H9 (cell line): ENCODE measurements at regions not wholly inside any gene's neighbourhood (a gene's known extent, or its start where the extent isn't known, plus 50 kb on each side); places are given as distances from the start of the nearest gene placed in this dataset.

Source experiments
- DNase-seq: peaks from one replicate; pipeline ENCODE4 v3.0.0-alpha.2; 2017
- H2AFZ ChIP-seq: one replicate; pipeline ENCODE4 v1.6.1; 2013; ENCODE audit warnings: mild to moderate bottlenecking, low read length, control low read depth, moderate library complexity
- H2AK5ac ChIP-seq: 2 replicates; pipeline ENCODE4 v1.6.1; 2013; ENCODE audit warnings: low read length, control low read depth, mixed read lengths; ENCODE audit not compliant: insufficient read length
- H2BK120ac ChIP-seq: one replicate; pipeline ENCODE4 v1.6.1; 2013; ENCODE audit warnings: low read depth, mild to moderate bottlenecking, low read length, control low read depth, inconsistent platforms; ENCODE audit not compliant: poor library complexity, severe bottlenecking
- H2BK12ac ChIP-seq: 2 replicates; pipeline ENCODE4 v1.6.1; 2013; ENCODE audit warnings: low read length, control low read depth, mixed read lengths, low read depth; ENCODE audit not compliant: insufficient read length
- H2BK15ac ChIP-seq: 2 replicates; pipeline ENCODE4 v1.6.1; 2013; ENCODE audit warnings: low read depth, low read length, control low read depth
- H2BK20ac ChIP-seq: one replicate; pipeline ENCODE4 v1.6.1; 2013; ENCODE audit warnings: low read depth, mild to moderate bottlenecking, low read length, control low read depth, inconsistent platforms; ENCODE audit not compliant: poor library complexity, severe bottlenecking
- H2BK5ac ChIP-seq: 2 replicates; pipeline ENCODE4 v1.6.1; 2013; ENCODE audit warnings: low read length, control low read depth, mixed read lengths; ENCODE audit not compliant: insufficient read length
- H3K14ac ChIP-seq: 2 replicates; pipeline ENCODE4 v1.6.1; 2013; ENCODE audit warnings: low read length, control low read depth; ENCODE audit not compliant: insufficient read depth
- H3K18ac ChIP-seq: 2 replicates; pipeline ENCODE4 v1.6.1; 2013; ENCODE audit warnings: low read depth, mild to moderate bottlenecking, mixed read lengths, low read length, control low read depth; ENCODE audit not compliant: insufficient read length
- H3K23ac ChIP-seq: 2 replicates; pipeline ENCODE4 v1.6.1; 2013; ENCODE audit warnings: low read length, control low read depth, mixed read lengths, low read depth; ENCODE audit not compliant: insufficient read length
- H3K23me2 ChIP-seq: 2 replicates; pipeline ENCODE4 v1.6.1; 2013; ENCODE audit warnings: low read depth, mild to moderate bottlenecking, mixed read lengths, low read length, control low read depth; ENCODE audit not compliant: insufficient read length, poor library complexity, severe bottlenecking
- H3K27ac ChIP-seq: 2 replicates; pipeline ENCODE4 v1.5.1; 2013; ENCODE audit warnings: low read length, control low read depth, mixed read lengths, low read depth; ENCODE audit not compliant: insufficient read length
- H3K27me3 ChIP-seq: 2 replicates; pipeline ENCODE4 v1.6.1; 2013; ENCODE audit warnings: low read length, control low read depth, inconsistent platforms; ENCODE audit not compliant: insufficient read depth
- H3K4ac ChIP-seq: 2 replicates; pipeline ENCODE4 v1.6.1; 2013; ENCODE audit warnings: low read depth, mild to moderate bottlenecking, control low read depth, inconsistent platforms, low read length, moderate library complexity
- H3K4me1 ChIP-seq: 2 replicates; pipeline ENCODE4 v1.6.1; 2013; ENCODE audit warnings: low read length, control low read depth, inconsistent platforms; ENCODE audit not compliant: insufficient read depth
- H3K4me2 ChIP-seq: 2 replicates; pipeline ENCODE4 v1.6.1; 2013; ENCODE audit warnings: low read length, control low read depth, mixed read lengths; ENCODE audit not compliant: insufficient read length, insufficient read depth
- H3K56ac ChIP-seq: 2 replicates; pipeline ENCODE4 v1.6.1; 2013; ENCODE audit warnings: low read depth, mild to moderate bottlenecking, mixed read lengths, low read length, control low read depth; ENCODE audit not compliant: insufficient read length
- H3K79me1 ChIP-seq: 2 replicates; pipeline ENCODE4 v1.6.1; 2013; ENCODE audit warnings: low read depth, mild to moderate bottlenecking, moderate library complexity, low read length, control low read depth, inconsistent platforms; ENCODE audit not compliant: insufficient read depth, poor library complexity, severe bottlenecking
- H3K79me2 ChIP-seq: 2 replicates; pipeline ENCODE4 v1.6.1; 2013; ENCODE audit warnings: low read length, control low read depth, inconsistent platforms; ENCODE audit not compliant: insufficient read depth
- H3K9ac ChIP-seq: 2 replicates; pipeline ENCODE4 v1.6.1; 2013; ENCODE audit warnings: low read length, control low read depth, mixed read lengths; ENCODE audit not compliant: insufficient read length; ENCODE audit errors: extremely low read depth
- H3K9me3 ChIP-seq: one replicate; pipeline ENCODE4 v1.6.1; 2013; ENCODE audit warnings: low read depth, low read length, inconsistent platforms; ENCODE audit not compliant: control insufficient read depth
- H3T11ph ChIP-seq: one replicate; pipeline ENCODE4 v1.6.1; 2013; ENCODE audit warnings: mild to moderate bottlenecking, low read length, control low read depth, inconsistent platforms
- H4K20me1 ChIP-seq: one replicate; pipeline ENCODE4 v1.6.1; 2013; ENCODE audit not compliant: control insufficient read depth, insufficient read length, insufficient read depth
- H4K5ac ChIP-seq: 2 replicates; pipeline ENCODE4 v1.6.1; 2013; ENCODE audit warnings: low read depth, mild to moderate bottlenecking, mixed read lengths, low read length, control low read depth; ENCODE audit not compliant: insufficient read length
- H4K8ac ChIP-seq: replicated peaks from 2 replicates; pipeline ENCODE4 v1.6.1; 2013; ENCODE audit warnings: low read length, control low read depth, mixed read lengths, low read depth; ENCODE audit not compliant: insufficient read length
- H4K91ac ChIP-seq: 2 replicates; pipeline ENCODE4 v1.6.1; 2013; ENCODE audit warnings: low read depth, mild to moderate bottlenecking, moderate library complexity, mixed read lengths, low read length, control low read depth; ENCODE audit not compliant: insufficient read length
- H3K27ac Mint-ChIP-seq, 3 experiments: 2 replicates in 2 of 3; 3 replicates in 1 of 3; pipeline ENCODE4 v1.8.0; 2020 to 2021; ENCODE audit warnings: mixed read lengths in 3 of 3, mild to moderate bottlenecking in 1 of 3, moderate library complexity in 1 of 3
- H3K27me3 Mint-ChIP-seq: 2 replicates; pipeline ENCODE4 v1.8.0; 2021; ENCODE audit warnings: low read depth, mild to moderate bottlenecking, moderate library complexity, mixed read lengths
- H3K36me3 Mint-ChIP-seq, 3 experiments: 2 replicates in 2 of 3; 3 replicates in 1 of 3; pipeline ENCODE4 v1.8.0; 2020 to 2021; ENCODE audit warnings: low read depth in 3 of 3, mixed read lengths in 3 of 3; ENCODE audit not compliant: insufficient read depth in 1 of 3
- H3K4me1 Mint-ChIP-seq, 2 experiments: 2 replicates each; pipeline ENCODE4 v1.8.0; 2020; ENCODE audit warnings: mixed read lengths in 2 of 2
- H3K4me3 Mint-ChIP-seq, 2 experiments: 2 replicates in 1 of 2; 3 replicates in 1 of 2; pipeline ENCODE4 v1.8.0; 2020 to 2021; ENCODE audit warnings: mild to moderate bottlenecking in 2 of 2, mixed read lengths in 2 of 2, moderate library complexity in 1 of 2
- H3K9me3 Mint-ChIP-seq, 2 experiments: 2 replicates in 1 of 2; 3 replicates in 1 of 2; pipeline ENCODE4 v1.8.0; 2020; ENCODE audit warnings: mild to moderate bottlenecking in 2 of 2, mixed read lengths in 2 of 2, moderate library complexity in 1 of 2
- WGBS: extraction: QIAGEN DNeasy Blood & Tissue Kit; methylation state at CpG from one replicate; pipeline ENCODE4 v1.1.7; 2013; ENCODE audit warnings: missing lambda C conversion rate, low lambda C conversion rate, mixed read lengths; ENCODE audit not compliant: insufficient read length; ENCODE audit errors: extremely low coverage; 5-methylcytosine and 5-hydroxymethylcytosine counted together
- TF ChIP-seq, protein P1 (sequence below): fragments of 200-600 bp; sonication (generic); conservative IDR thresholded peaks from 3 replicates; pipeline ENCODE4 v1.8.0; 2021; ENCODE audit warnings: antibody characterized with exemption, mild to moderate bottlenecking

GRCh38 chr13:56066321-56066720 lies 1074.4 kb upstream of the PRR20A start:
- H3K9ac ChIP-seq = no peak overlapping the region
- H2AFZ ChIP-seq = no peak overlapping the region
- H3K79me1 ChIP-seq = no peaks in the 10 kb centered on the region
- no peaks in the 10 kb centered on the region for H3K4me1 ChIP-seq
- no peak overlapping the region for H3K14ac ChIP-seq
- H4K91ac ChIP-seq = no peak overlapping the region
- no peaks in the 10 kb centered on the region for H3K36me3 Mint-ChIP-seq
- H2AK5ac ChIP-seq = no peak overlapping the region
- DNase-seq = no peak
- TF ChIP-seq, protein P1, sequence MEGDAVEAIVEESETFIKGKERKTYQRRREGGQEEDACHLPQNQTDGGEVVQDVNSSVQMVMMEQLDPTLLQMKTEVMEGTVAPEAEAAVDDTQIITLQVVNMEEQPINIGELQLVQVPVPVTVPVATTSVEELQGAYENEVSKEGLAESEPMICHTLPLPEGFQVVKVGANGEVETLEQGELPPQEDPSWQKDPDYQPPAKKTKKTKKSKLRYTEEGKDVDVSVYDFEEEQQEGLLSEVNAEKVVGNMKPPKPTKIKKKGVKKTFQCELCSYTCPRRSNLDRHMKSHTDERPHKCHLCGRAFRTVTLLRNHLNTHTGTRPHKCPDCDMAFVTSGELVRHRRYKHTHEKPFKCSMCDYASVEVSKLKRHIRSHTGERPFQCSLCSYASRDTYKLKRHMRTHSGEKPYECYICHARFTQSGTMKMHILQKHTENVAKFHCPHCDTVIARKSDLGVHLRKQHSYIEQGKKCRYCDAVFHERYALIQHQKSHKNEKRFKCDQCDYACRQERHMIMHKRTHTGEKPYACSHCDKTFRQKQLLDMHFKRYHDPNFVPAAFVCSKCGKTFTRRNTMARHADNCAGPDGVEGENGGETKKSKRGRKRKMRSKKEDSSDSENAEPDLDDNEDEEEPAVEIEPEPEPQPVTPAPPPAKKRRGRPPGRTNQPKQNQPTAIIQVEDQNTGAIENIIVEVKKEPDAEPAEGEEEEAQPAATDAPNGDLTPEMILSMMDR = no peak
- no peak overlapping the region for H2BK12ac ChIP-seq
- H3K79me2 ChIP-seq = no peaks in the 10 kb centered on the region
- H4K8ac ChIP-seq = no peak overlapping the region
- H3K4me1 Mint-ChIP-seq = no peaks in the 10 kb centered on the region
- no peak overlapping the region for H4K5ac ChIP-seq
- no peaks in the 10 kb centered on the region for H4K20me1 ChIP-seq
- no peaks in the 10 kb centered on the region for H3K27me3 ChIP-seq
- no peak overlapping the region for H3K18ac ChIP-seq
- H3K27ac Mint-ChIP-seq = no peak overlapping the region
- no peaks in the 10 kb centered on the region for H3K9me3 ChIP-seq
- H3K27me3 Mint-ChIP-seq = no peaks in the 10 kb centered on the region
- H2BK15ac ChIP-seq = no peak overlapping the region
- H2BK20ac ChIP-seq = no peak overlapping the region
- H3K9me3 Mint-ChIP-seq = no peaks in the 10 kb centered on the region
- H3K23ac ChIP-seq = no peak overlapping the region
- H2BK5ac ChIP-seq = no peak overlapping the region
- no peak overlapping the region for H3K4ac ChIP-seq
- no CpG with 5 or more reads among the region's 1 CpG for WGBS
- no peak overlapping the region for H3K4me2 ChIP-seq
- H3K27ac ChIP-seq = no peak overlapping the region
- no peak overlapping the region for H3K56ac ChIP-seq
- H3T11ph ChIP-seq = no peak overlapping the region
- no peak overlapping the region for H2BK120ac ChIP-seq
- no peaks in the 10 kb centered on the region for H3K23me2 ChIP-seq
- H3K4me3 Mint-ChIP-seq = no peak overlapping the region
